ENCODE measurements at regions not wholly inside any gene's neighbourhood (a gene's known extent, or its start where the extent isn't known, plus 50 kb on each side); places are given as distances from the start of the nearest gene placed in this dataset.
"Not testable (repeated sequence)": the region's sequence is repeated elsewhere in the genome, so short reads cannot be mapped to it uniquely, and the experiment has no call there.

GRCh38 chr15:19903281-19903680 lies 638.3 kb downstream of the GOLGA6L6 start:
- TF ChIP-seq CTCF (IDR thresholded peaks at IDR 0.05; ENCODE audit: low read depth, low read length); POLR2A (IDR thresholded peaks at IDR 0.05; ENCODE audit: extremely low read depth, insufficient read length): not testable (repeated sequence)

Data from NB4 (cell line).